ENCODE measurements at regions not wholly inside any gene's neighbourhood (a gene's known extent, or its start where the extent isn't known, plus 50 kb on each side); places are given as distances from the start of the nearest gene placed in this dataset.

DNA sequence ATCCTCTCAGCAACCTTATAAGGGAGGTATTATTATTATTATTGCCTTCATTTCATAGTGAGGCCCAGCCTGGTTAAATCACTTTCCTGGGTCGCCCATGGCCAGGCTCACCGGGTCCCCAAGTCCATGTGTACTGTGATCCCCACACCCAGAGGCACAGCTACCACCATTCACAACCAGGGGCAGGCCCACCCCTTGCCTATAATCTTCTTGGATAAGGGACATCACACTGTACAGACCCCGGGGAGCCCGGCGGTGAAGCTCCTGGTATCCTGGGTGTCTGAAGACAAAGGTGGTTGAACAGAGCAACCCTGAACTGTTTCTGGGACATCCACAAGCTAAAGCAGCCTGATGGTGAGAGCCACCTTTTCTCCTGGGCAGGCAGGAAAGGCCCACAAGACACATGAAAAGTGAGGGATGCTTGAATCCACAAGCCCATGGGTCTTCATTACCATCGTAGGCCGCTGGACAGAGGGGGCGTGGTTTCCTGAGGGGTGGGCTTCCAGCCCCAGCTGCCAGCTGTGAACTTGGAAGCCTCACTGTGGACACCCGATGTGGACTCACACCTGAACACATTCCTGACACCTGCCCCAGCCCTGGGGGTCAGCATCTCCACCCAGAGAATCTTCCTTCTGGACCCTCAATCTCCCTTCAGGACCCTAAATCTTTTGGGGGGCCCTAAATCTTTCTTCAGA is 185.5 kb upstream of the PMEPA1 start:
- TF ChIP-seq, protein P1, sequence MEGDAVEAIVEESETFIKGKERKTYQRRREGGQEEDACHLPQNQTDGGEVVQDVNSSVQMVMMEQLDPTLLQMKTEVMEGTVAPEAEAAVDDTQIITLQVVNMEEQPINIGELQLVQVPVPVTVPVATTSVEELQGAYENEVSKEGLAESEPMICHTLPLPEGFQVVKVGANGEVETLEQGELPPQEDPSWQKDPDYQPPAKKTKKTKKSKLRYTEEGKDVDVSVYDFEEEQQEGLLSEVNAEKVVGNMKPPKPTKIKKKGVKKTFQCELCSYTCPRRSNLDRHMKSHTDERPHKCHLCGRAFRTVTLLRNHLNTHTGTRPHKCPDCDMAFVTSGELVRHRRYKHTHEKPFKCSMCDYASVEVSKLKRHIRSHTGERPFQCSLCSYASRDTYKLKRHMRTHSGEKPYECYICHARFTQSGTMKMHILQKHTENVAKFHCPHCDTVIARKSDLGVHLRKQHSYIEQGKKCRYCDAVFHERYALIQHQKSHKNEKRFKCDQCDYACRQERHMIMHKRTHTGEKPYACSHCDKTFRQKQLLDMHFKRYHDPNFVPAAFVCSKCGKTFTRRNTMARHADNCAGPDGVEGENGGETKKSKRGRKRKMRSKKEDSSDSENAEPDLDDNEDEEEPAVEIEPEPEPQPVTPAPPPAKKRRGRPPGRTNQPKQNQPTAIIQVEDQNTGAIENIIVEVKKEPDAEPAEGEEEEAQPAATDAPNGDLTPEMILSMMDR (IDR thresholded peaks at IDR 0.05), result no peak
- no peaks in the 10 kb centered on the region for H3K9me3 ChIP-seq
- H3K27me3 ChIP-seq (ENCODE audit: insufficient read depth in 3 of 3, low read length in 2 of 3), result peaks cover 0 to 2% (median 0%) of the 10 kb centered on the region in 3 donors
- intact Hi-C loops (cut with DNase I), result no loop called here
- no peaks in the 10 kb centered on the region for H3K4me1 ChIP-seq
- no peak overlapping the region for H3K27ac ChIP-seq
- no peak for DNase-seq
- H3K36me3 ChIP-seq (ENCODE audit: insufficient read depth in 1 of 2, low read depth in 1 of 2), result no peaks in the 10 kb centered on the region
- no peak overlapping the region for H3K4me3 ChIP-seq
- ATAC-seq, result no peak
- 87 to 95% (median 88%) methylated on average over 8 to 9 of the region's 9 CpGs for WGBS, 3 donors

DNA sequence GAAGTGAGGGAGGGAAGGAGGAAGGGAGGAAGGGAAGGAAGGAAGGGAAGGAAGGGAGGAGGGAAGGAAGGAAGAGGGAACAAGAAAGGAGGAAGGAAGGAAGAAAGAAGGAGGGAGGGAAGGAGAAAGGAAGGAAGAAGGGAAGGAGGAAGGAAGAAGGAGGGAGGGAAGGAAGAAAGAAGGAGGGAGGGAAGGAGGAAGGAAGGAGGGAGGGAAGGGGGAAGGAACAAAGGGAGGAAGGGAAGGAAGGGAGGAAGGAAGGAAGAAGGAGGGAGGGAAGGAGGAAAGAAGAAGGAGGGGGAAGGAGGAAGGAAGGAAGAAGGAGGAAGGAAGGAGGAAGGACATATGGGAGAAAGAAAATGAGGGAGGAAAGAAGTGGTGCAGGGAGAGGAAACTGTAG is 184.7 kb upstream of the PMEPA1 start:
- H3K36me3 ChIP-seq (ENCODE audit: insufficient read depth in 1 of 2, low read depth in 1 of 2), result no peaks in the 10 kb centered on the region
- H3K4me3 ChIP-seq, result no peak overlapping the region
- ATAC-seq, result no peak
- H3K4me1 ChIP-seq, result no peaks in the 10 kb centered on the region
- no peak for DNase-seq
- no peak overlapping the region for H3K27ac ChIP-seq
- TF ChIP-seq, protein P1 (IDR thresholded peaks at IDR 0.05), result no peak
- no peaks in the 10 kb centered on the region for H3K9me3 ChIP-seq
- intact Hi-C loops (cut with DNase I), result no loop called here
- peaks cover 0 to 2% (median 0%) of the 10 kb centered on the region in 3 donors for H3K27me3 ChIP-seq (ENCODE audit: insufficient read depth in 3 of 3, low read length in 2 of 3)

DNA sequence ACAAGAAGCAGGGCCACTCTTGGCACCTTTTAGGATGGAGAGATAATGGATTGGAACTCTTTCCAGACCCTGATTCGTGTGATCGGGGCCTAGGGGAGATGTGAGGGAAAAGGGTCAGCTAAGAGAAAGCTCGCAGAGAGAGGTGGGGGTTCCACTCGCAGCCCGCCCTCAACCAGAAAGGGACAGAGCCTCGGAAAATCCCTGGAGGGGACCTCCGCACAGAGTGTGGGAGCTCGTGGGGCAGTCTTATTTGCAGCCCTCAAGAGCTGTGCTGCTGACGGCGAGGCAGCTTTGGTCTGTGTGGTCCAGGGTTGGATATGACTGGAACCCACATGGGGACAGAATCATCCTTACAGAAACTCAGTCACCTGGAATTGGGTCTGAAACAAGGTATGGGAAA is 184.3 kb upstream of the PMEPA1 start:
- WGBS, 3 donors, result 92 to 96% (median 95%) methylated on average over 10 of the region's 10 CpGs
- intact Hi-C loops (cut with DNase I), result no loop called here
- H3K4me3 ChIP-seq, result no peak overlapping the region
- H3K27ac ChIP-seq, result no peak overlapping the region
- TF ChIP-seq, protein P1 (IDR thresholded peaks at IDR 0.05), result no peak
- H3K9me3 ChIP-seq, result no peaks in the 10 kb centered on the region
- peaks cover 0 to 2% (median 0%) of the 10 kb centered on the region in 3 donors for H3K27me3 ChIP-seq (ENCODE audit: insufficient read depth in 3 of 3, low read length in 2 of 3)
- DNase-seq (no peak), ATAC-seq (no peak)
- H3K4me1 ChIP-seq, result no peaks in the 10 kb centered on the region
- no peaks in the 10 kb centered on the region for H3K36me3 ChIP-seq (ENCODE audit: insufficient read depth in 1 of 2, low read depth in 1 of 2)

DNA sequence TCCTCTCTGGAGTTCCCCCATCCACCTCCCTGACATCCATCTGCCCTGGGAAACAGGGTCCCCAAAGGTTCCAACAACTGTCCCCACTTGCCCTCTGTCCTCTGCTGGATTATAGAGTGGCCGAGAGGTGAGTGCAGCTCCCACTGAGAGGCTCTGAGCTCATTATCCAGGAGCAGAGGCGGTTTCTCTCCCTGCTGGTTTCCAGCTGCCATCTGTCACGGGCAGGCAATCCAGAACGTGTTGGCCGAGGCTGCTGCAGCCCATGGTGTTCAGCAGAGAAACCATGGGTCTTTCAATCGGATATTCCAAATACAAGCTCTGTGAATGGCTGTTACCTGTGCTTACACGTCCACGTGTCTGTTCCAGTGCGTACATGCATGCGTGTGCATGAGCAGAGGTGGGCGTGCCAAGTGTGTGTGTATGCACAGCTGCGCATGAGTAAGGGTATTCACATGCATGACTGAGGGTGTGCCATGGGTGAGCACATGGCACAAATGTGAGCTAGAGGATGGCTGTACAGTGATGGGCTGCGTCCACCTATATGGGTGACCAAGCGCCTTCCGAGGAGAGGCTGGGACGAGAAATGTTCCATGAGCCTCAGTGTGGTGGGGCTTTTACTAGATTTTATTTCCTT is 183.7 kb upstream of the PMEPA1 start:
- ATAC-seq (no peak), DNase-seq (no peak)
- no peak overlapping the region for H3K27ac ChIP-seq
- H3K27me3 ChIP-seq (ENCODE audit: insufficient read depth in 3 of 3, low read length in 2 of 3), result peaks cover 0 to 2% (median 1%) of the 10 kb centered on the region in 3 donors
- no peaks in the 10 kb centered on the region for H3K9me3 ChIP-seq
- 70 to 79% (median 71%) methylated on average over 16 of the region's 16 CpGs for WGBS, 3 donors
- no peaks in the 10 kb centered on the region for H3K4me1 ChIP-seq
- H3K36me3 ChIP-seq (ENCODE audit: insufficient read depth in 1 of 2, low read depth in 1 of 2), result no peaks in the 10 kb centered on the region
- H3K4me3 ChIP-seq, result no peak overlapping the region
- TF ChIP-seq, protein P1 (IDR thresholded peaks at IDR 0.05), result no peak
- intact Hi-C loops (cut with DNase I), result no loop called here

Measured in psoas muscle (tissue), 7 donors.